ENCODE measurements at regions not wholly inside any gene's neighbourhood (a gene's known extent, or its start where the extent isn't known, plus 50 kb on each side); places are given as distances from the start of the nearest gene placed in this dataset.

DNA sequence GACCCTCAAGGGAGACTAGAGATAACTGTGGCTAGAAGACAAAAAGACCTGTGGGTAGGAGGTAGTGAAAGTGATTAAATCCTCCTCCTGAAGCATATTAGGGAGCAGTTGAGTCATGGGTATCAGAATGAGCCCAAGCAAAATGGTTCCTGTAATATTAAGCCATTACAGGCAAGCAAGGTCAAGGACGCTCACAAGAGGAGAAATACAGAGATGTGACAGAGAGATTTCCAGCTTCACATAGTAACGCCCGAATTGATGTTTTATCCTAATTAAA, 77.7 kb downstream of the FAM76B start:
- no peaks in the 10 kb centered on the region for H3K4me1 ChIP-seq
- H3K4me3 ChIP-seq (replicated peaks in 1 of 3): no peak overlapping the region
- H3K27me3 ChIP-seq: no peaks in the 10 kb centered on the region
- H3K9me3 ChIP-seq: no peaks in the 10 kb centered on the region
- 93 to 96% methylated on average over 3 of the region's 3 CpGs for WGBS, 2 donors
- no peak for DNase-seq
- no peak overlapping the region for H3K27ac ChIP-seq
- intact Hi-C loops (cut with DNase I): no loop called here
- TF ChIP-seq POLR2A (IDR thresholded peaks at IDR 0.05): no peak
- TF ChIP-seq, protein P1, sequence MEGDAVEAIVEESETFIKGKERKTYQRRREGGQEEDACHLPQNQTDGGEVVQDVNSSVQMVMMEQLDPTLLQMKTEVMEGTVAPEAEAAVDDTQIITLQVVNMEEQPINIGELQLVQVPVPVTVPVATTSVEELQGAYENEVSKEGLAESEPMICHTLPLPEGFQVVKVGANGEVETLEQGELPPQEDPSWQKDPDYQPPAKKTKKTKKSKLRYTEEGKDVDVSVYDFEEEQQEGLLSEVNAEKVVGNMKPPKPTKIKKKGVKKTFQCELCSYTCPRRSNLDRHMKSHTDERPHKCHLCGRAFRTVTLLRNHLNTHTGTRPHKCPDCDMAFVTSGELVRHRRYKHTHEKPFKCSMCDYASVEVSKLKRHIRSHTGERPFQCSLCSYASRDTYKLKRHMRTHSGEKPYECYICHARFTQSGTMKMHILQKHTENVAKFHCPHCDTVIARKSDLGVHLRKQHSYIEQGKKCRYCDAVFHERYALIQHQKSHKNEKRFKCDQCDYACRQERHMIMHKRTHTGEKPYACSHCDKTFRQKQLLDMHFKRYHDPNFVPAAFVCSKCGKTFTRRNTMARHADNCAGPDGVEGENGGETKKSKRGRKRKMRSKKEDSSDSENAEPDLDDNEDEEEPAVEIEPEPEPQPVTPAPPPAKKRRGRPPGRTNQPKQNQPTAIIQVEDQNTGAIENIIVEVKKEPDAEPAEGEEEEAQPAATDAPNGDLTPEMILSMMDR (IDR thresholded peaks at IDR 0.05): no peak
- no peaks in the 10 kb centered on the region for H3K36me3 ChIP-seq

DNA sequence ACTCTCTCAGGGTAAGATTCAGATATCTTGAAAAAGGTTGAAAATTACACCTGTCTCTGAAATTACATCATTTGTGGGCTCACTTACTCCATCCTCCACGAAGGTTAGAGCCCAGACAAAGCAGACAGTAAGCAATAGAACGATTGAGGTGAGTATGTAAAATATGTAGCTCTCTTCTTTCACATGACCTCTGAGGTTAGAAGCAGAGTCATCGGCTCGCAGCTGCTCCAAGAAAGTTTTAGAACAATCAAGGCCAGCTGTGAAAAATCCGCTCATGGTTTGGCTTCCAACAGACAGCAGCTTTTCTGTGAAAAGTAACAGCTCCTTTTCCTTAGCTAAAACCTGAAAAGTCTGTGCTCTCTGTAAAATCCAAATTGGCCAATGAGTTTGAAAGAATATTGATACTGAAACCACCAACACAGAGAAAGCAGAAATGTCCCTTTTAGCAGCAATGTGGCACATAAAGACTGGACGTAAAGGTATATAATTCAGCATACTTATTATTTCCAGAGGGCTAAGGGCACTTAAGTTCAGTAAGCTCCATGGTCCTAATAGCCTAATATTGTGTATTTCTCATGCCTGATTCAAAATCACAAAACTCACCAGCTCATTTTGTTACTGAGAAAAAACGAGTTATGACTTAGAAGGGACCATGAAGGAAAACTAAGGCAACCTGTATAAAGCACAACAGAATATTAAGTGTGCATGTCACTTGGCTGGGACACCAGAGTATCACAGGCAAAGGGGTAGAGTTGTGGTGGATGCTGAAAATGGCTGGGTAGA, 78.2 kb downstream of the FAM76B start:
- WGBS, 2 donors: 74 to 79% methylated on average over 7 of the region's 7 CpGs
- no peaks in the 10 kb centered on the region for H3K27me3 ChIP-seq
- no peaks in the 10 kb centered on the region for H3K9me3 ChIP-seq
- H3K4me1 ChIP-seq: no peaks in the 10 kb centered on the region
- intact Hi-C loops (cut with DNase I): no loop called here
- H3K27ac ChIP-seq: no peak overlapping the region
- H3K4me3 ChIP-seq (replicated peaks in 1 of 3): no peak overlapping the region
- no peak for DNase-seq
- H3K36me3 ChIP-seq: no peaks in the 10 kb centered on the region
- TF ChIP-seq, protein P1 (IDR thresholded peaks at IDR 0.05): no peak
- TF ChIP-seq POLR2A (IDR thresholded peaks at IDR 0.05): no peak

DNA sequence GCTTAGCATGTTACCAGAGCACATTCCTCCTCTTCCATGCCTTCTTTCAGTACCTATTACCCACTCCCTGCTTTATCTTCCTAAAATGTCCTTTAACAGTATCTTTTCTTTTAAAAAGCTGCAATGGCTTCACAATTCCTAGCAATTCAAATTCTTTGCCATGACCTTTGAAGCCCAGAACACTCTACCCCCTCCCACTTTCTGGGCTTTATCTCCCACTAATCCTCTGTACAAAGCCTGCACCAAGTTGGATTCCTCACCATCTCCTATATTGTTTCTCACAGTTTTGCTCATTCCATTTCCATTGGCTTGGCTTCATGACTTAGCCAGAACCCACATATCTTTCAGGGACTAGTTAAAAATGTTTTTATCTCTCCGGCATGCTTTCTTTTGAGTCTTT, 80.9 kb downstream of the FAM76B start:
- H3K27ac ChIP-seq: no peak overlapping the region
- H3K36me3 ChIP-seq: no peaks in the 10 kb centered on the region
- intact Hi-C loops (cut with DNase I): loop anchor here (10.0 kb wide), 1 partner anchor 56 kb away; no protein-coding TSS in a partner anchor
- H3K4me1 ChIP-seq: peaks cover 0 to 12% of the 10 kb centered on the region in 2 donors
- H3K9me3 ChIP-seq: no peaks in the 10 kb centered on the region
- no peak for DNase-seq
- H3K4me3 ChIP-seq (replicated peaks in 1 of 3): no peak overlapping the region
- H3K27me3 ChIP-seq: no peaks in the 10 kb centered on the region
- TF ChIP-seq, protein P1 (IDR thresholded peaks at IDR 0.05): no peak
- 96 to 100% methylated on average over 1 of the region's 1 CpG for WGBS, 2 donors

DNA sequence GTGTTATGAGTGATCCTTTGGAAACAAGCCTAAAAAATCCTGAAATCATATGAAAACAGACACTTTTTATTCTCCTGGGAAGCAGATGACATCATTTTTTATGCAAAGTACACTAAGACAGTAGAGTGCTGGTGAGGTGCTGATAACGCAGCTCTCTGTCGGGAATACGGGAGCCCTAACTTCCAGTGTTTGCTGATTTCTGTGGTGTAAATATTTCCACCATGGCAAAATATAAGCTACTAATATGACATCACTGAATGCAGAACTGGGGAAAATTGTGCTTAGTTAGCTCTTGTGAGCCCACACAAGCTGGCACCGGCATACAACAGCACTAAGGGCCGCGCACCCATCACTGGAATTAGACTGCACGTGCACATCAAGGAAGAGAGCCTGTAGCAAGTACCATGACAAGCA, 82.6 kb downstream of the FAM76B start:
- 96 to 97% methylated on average over 5 to 7 of the region's 7 CpGs for WGBS, 2 donors
- Histone ChIP-seq H3K27me3 (no peaks in the 10 kb centered on the region), H3K4me3 (replicated peaks in 1 of 3) (no peak overlapping the region), H3K4me1 (peaks cover 0 to 12% of the 10 kb centered on the region in 2 donors), H3K27ac (no peak overlapping the region), H3K9me3 (no peaks in the 10 kb centered on the region), H3K36me3 (no peaks in the 10 kb centered on the region)
- no peak for DNase-seq
- intact Hi-C loops (cut with DNase I): loop anchor here (2.0 to 10.0 kb wide), 2 partner anchors 58 to 554 kb away; no protein-coding TSS in a partner anchor
- no peak for TF ChIP-seq POLR2A (IDR thresholded peaks at IDR 0.05)
- TF ChIP-seq, protein P1 (IDR thresholded peaks at IDR 0.05): no peak

DNA sequence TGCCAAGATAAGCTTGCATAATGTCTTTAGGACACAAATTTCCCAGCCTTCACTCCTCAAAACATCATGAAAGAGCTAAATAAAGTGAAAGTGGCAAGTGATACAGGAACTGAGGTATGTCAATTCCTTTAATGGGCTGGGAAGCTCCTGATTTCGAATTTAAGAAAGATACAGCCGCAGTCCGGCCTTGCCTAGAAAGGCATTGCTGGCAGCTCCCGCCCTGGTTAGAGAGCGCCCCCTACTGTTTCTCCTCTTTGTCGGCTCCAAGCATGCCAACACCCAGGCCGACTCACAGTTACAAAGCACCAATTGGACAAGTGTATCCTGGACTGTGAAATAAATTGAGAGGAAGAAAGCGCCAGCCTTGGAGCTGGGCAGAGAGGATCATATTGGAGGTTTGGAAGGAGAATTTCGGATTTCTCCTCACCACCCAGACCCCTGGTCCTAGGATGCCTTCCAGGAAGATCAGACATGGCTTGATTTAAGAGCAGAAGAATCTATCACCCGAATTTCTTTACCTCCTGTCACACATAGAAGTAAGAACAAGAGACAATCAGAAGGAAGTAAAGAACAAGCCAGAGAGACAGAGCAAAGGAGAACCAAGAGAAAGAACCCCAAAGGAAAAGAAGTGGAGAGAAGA, 84.0 kb downstream of the FAM76B start:
- no peaks in the 10 kb centered on the region for H3K9me3 ChIP-seq
- H3K27me3 ChIP-seq: no peaks in the 10 kb centered on the region
- DNase-seq: peak; percentile 88 to 91
- H3K4me1 ChIP-seq: peaks cover 0 to 12% of the 10 kb centered on the region in 2 donors
- WGBS, 2 donors: 12 to 14% methylated on average over 10 of the region's 10 CpGs
- peak overlapping the region; percentile 4 to 66 (median 49) for H3K27ac ChIP-seq
- no peaks in the 10 kb centered on the region for H3K36me3 ChIP-seq
- TF ChIP-seq POLR2A (IDR thresholded peaks at IDR 0.05): no peak
- TF ChIP-seq, protein P1 (IDR thresholded peaks at IDR 0.05): peak; percentile 57 to 96 (median 92)
- intact Hi-C loops (cut with DNase I): loop anchor here (2.0 to 10.0 kb wide), 2 partner anchors 59 to 553 kb away; no protein-coding TSS in a partner anchor
- H3K4me3 ChIP-seq (replicated peaks in 1 of 3): no peak overlapping the region
